Upper lobe of left lung (tissue), 6 donors: ENCODE measurements at regions not wholly inside any gene's neighbourhood (a gene's known extent, or its start where the extent isn't known, plus 50 kb on each side); places are given as distances from the start of the nearest gene placed in this dataset.

ENCODE experiments used
- ATAC-seq, 2 donors: fragments of 200-7000 bp; cut with Tn5 transposase; one replicate each; pipeline ENCODE4 v1.9.1; 2022; ENCODE audit warnings: mild to moderate bottlenecking in 2 of 2, moderate library complexity in 2 of 2; ENCODE audit not compliant: low FRiP score in 2 of 2
- DNase-seq, 2 donors: peaks; one replicate each; pipeline ENCODE4 v3.0.0-alpha.2; 2019 to 2020
- H3K27ac ChIP-seq, 4 donors: fragments of 200-600 bp; sonication (generic); one replicate each; pipeline ENCODE4 v1.5.1; 2016 to 2019
- H3K27me3 ChIP-seq, 4 donors: fragments of 200-600 bp; sonication (generic); one replicate each; pipeline ENCODE4 v1.5.1; 2017 to 2019
- H3K36me3 ChIP-seq, 4 donors: fragments of 200-600 bp; sonication (generic); one replicate each; pipeline ENCODE4 v1.5.1; 2016 to 2019
- H3K4me1 ChIP-seq, 4 donors: fragments of 200-600 bp; sonication (generic); one replicate each; pipeline ENCODE4 v1.5.1; 2018 to 2019
- H3K4me3 ChIP-seq, 4 donors: fragments of 200-600 bp; sonication (generic); one replicate each; pipeline ENCODE4 v1.5.1; 2017 to 2019; ENCODE audit warnings: mild to moderate bottlenecking in 2 of 4, moderate library complexity in 1 of 4
- H3K9me3 ChIP-seq, 4 donors: fragments of 200-600 bp; sonication (generic); one replicate each; pipeline ENCODE4 v1.5.1; 2018 to 2019
- CTCF ChIP-seq, 6 experiments: fragments of 450-650 bp in 4 of 6; fragments of 200-600 bp in 2 of 6; sonication (generic) in 2 of 6; IDR thresholded peaks; one replicate each; pipeline ENCODE4 v1.5.1; 2016 to 2019; ENCODE audit warnings: antibody characterized with exemption in 6 of 6
- EP300 ChIP-seq, 4 donors: sonication (generic); formaldehyde crosslinking; IDR thresholded peaks; one replicate each; pipeline ENCODE4 v1.5.1; 2017; ENCODE audit warnings: antibody characterized with exemption in 4 of 4, control low read depth in 2 of 4
- POLR2A ChIP-seq, 4 donors: fragments of 450-650 bp; IDR thresholded peaks; one replicate each; pipeline ENCODE4 v1.5.1; 2016 to 2017; ENCODE audit warnings: antibody characterized with exemption in 4 of 4, mild to moderate bottlenecking in 2 of 4
- POLR2AphosphoS5 ChIP-seq, 2 donors: sonication (generic); formaldehyde crosslinking; IDR thresholded peaks; one replicate each; pipeline ENCODE4 v1.5.1; 2017; ENCODE audit warnings: antibody characterized with exemption in 2 of 2
- WGBS, 2 donors: methylation state at CpG; one replicate each; pipeline ENCODE4 v1.1.5; 2017 to 2018; 5-methylcytosine and 5-hydroxymethylcytosine counted together
- donor health status: DM: no; HTN: no; CAD: no; lungs with moderate emphysema.
- donor health status: DM: no; HTN: yes; CAD: no; lungs with severe emphysema.

DNA sequence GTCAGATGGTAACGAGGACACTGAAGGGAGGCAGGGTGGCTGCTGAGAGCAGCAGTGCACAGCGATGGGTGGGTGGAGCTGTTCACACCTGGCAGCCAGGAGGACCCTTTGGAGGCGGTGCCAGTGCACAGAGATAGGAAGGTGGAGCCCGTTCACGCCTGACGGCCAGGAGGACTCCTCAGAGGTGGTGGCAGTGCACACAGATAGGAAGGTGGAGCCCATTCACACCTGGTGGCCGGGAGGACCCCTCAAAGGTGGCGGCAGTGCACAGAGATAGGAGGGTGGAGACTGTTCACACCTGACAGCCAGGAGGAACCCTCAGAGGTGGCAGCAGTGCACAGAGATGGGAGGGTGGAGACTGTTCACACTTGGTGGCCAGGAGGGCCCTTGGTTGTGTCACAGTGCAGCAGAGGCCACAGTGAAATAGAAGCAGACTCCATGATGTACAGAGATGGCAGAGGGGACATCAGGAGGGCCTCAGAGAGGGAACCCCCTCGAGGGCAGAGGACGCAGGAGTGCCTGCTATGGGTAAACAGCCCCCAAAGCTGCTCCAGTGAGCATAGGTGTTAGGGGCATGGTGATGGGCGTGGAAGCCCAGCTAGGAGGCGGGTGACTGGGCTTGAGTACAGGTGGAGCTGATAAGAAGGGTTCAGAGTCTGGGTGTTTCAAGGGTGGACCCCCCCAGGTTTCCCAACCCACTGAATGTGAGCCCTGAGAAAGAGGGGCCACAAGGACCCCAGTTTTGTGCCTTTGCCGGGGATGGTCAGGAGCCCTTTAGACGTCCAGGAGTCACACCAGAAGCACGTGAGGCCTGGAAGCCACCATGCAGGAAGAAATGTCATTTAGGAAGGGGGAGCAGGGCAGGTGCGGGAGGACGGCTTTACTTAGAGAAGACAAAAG, 566.7 kb downstream of the BRD1 start:
- TF ChIP-seq POLR2AphosphoS5 (IDR thresholded peaks at IDR 0.05), result no peak
- TF ChIP-seq POLR2A (IDR thresholded peaks at IDR 0.05), result no peak
- no peak for TF ChIP-seq EP300 (IDR thresholded peaks at IDR 0.05)
- no peak for TF ChIP-seq CTCF (IDR thresholded peaks at IDR 0.05)
- no peaks in the 10 kb centered on the region for H3K9me3 ChIP-seq
- H3K27ac ChIP-seq, result no peak overlapping the region
- no peak for DNase-seq
- WGBS, 2 donors, result 79 to 82% methylated on average over 15 to 17 of the region's 17 CpGs
- peak in 1 of 2 donors; percentile 23 for ATAC-seq
- no peaks in the 10 kb centered on the region for H3K27me3 ChIP-seq
- H3K4me3 ChIP-seq, result no peak overlapping the region
- H3K4me1 ChIP-seq, result no peaks in the 10 kb centered on the region
- no peaks in the 10 kb centered on the region for H3K36me3 ChIP-seq

GRCh38 chr22:49259839-49260615, 567.6 kb downstream of the BRD1 start:
- ATAC-seq (no peak), DNase-seq (no peak)
- H3K4me1 ChIP-seq, result no peaks in the 10 kb centered on the region
- H3K27ac ChIP-seq, result no peak overlapping the region
- H3K4me3 ChIP-seq, result no peak overlapping the region
- H3K36me3 ChIP-seq, result no peaks in the 10 kb centered on the region
- TF ChIP-seq EP300 (IDR thresholded peaks at IDR 0.05) (no peak), POLR2A (IDR thresholded peaks at IDR 0.05) (no peak), CTCF (IDR thresholded peaks at IDR 0.05) (no peak), POLR2AphosphoS5 (IDR thresholded peaks at IDR 0.05) (no peak)
- 81 to 87% methylated on average over 8 of the region's 8 CpGs for WGBS, 2 donors
- H3K9me3 ChIP-seq, result no peaks in the 10 kb centered on the region
- H3K27me3 ChIP-seq, result no peaks in the 10 kb centered on the region

DNA sequence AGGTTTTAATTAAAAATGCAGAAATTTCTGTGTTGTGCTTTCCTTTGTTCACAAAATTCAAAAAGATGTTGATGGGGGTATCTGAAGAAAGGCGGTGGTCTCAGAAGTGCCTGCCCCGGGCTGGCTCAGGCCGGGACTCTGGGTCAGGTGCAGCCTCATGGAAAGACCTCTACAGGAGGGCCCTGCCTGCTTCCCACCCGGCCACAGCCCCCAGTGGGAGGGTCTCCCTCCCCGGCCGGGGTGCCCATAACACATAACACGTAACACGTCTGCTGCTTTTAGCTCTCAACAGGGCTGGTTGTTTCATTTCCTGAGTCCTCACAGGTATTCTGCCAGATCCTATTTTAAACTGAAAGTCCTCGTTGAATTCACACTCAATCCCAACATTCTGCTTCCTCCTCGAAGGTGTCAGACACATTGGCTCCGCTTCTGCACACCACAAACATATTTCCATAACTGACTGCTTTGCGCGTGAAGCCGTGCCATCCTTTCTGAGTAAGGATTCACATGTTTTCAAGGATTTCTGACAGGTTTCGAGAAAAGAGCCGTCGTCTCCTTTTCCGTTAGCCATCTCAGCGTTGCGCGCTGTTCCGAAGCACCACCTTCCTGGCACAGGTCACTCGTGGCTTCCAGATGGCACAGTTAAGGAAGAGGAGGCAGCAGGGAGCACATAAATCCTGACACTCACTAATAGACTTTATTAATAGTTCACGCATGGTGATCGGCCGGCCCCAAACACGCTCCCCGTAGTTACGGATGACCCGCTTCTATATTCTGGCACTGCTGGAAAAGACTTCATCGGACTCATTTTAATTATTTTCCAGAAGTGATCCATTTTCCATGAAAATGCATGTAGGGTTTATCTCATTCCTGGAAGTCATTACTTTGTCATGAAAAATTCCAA, 569.3 kb downstream of the BRD1 start:
- no peaks in the 10 kb centered on the region for H3K36me3 ChIP-seq
- ATAC-seq (no peak), DNase-seq (no peak)
- no peaks in the 10 kb centered on the region for H3K4me1 ChIP-seq
- H3K27ac ChIP-seq, result no peak overlapping the region
- H3K9me3 ChIP-seq, result no peaks in the 10 kb centered on the region
- no peak for TF ChIP-seq EP300 (IDR thresholded peaks at IDR 0.05)
- TF ChIP-seq POLR2A (IDR thresholded peaks at IDR 0.05), result no peak
- TF ChIP-seq CTCF (IDR thresholded peaks at IDR 0.05), result no peak
- no peak for TF ChIP-seq POLR2AphosphoS5 (IDR thresholded peaks at IDR 0.05)
- H3K4me3 ChIP-seq, result no peak overlapping the region
- WGBS, 2 donors, result 85 to 89% methylated on average over 30 to 31 of the region's 31 CpGs
- no peaks in the 10 kb centered on the region for H3K27me3 ChIP-seq

- no peaks in the 10 kb centered on the region for H3K27me3 ChIP-seq
- H3K36me3 ChIP-seq, result no peaks in the 10 kb centered on the region
- no peak overlapping the region for H3K4me3 ChIP-seq
- 90 to 91% methylated on average over 12 to 13 of the region's 13 CpGs for WGBS, 2 donors
- H3K9me3 ChIP-seq, result no peaks in the 10 kb centered on the region
- no peak for TF ChIP-seq POLR2AphosphoS5 (IDR thresholded peaks at IDR 0.05)
- TF ChIP-seq POLR2A (IDR thresholded peaks at IDR 0.05), result no peak
- no peak for TF ChIP-seq EP300 (IDR thresholded peaks at IDR 0.05)
- no peak for TF ChIP-seq CTCF (IDR thresholded peaks at IDR 0.05)
- DNase-seq (no peak), ATAC-seq (no peak)
- H3K27ac ChIP-seq, result no peak overlapping the region
- no peaks in the 10 kb centered on the region for H3K4me1 ChIP-seq
Measured at GRCh38 chr22:49257551-49257961, 570.1 kb downstream of the BRD1 start.
